GM21381 (cell line): ENCODE measurements at regions not wholly inside any gene's neighbourhood (a gene's known extent, or its start where the extent isn't known, plus 50 kb on each side); places are given as distances from the start of the nearest gene placed in this dataset.
"Not testable (repeated sequence)": the region's sequence is repeated elsewhere in the genome, so short reads cannot be mapped to it uniquely, and the experiment has no call there.

ENCODE experiments used
- ATAC-seq: cut with Tn5 transposase; IDR thresholded peaks from one replicate; pipeline ENCODE4 v1.9.1; 2021; ENCODE audit warnings: mild to moderate bottlenecking, moderate library complexity; ENCODE audit not compliant: unreplicated experiment

- ATAC-seq, result no peak
Measured at GRCh38 chr10:21039721-21040120, 142.6 kb upstream of the NEBL start.

GRCh38 chr10:21036757-21037156 lies 139.6 kb upstream of the NEBL start:
- no peak for ATAC-seq

DNA sequence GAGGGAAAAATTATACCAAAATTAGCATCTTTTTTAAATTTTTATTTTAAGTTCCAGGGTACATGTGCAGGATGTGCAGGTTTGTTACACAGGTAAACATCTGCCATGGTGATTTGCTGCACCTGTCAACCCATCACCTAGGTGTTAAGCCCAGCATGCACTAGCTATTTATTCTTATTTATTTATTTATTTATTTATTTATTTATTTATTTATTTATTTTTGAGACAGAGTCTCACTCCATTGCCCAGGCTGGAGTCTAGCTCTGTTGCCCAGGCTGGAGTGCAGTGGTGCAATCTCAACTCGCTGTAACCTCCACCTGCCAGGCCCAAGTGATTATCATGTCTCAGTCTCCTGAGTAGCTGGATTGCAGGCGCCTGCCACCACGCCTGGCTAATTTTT lies 137.7 kb upstream of the NEBL start:
- not testable (repeated sequence) for ATAC-seq

DNA sequence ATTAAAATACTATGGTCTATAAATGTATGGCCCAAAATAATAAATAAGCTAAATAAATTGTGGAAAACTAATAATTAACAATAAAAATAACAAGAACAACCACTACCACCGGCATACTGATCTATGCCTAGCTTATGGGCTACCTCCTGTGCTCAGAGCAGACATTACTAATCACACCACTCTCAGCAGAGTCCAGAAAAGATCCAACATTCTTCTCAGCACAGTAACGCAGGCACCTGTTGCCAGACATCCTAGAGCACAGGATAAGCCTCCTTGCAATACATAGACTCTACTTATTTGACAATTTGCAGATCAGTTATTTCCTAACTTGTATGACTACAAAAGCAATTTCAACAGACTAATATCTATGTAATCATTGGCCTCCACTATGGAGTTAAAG lies 137.1 kb upstream of the NEBL start:
- ATAC-seq, result no peak

GRCh38 chr10:21032587-21033319 lies 135.6 kb upstream of the NEBL start:
- ATAC-seq, result no peak

- no peak for ATAC-seq
Measured at GRCh38 chr10:21031232-21031795, 134.2 kb upstream of the NEBL start.

- no peak for ATAC-seq
Measured at GRCh38 chr10:21030091-21030490, 133.0 kb upstream of the NEBL start.

GRCh38 chr10:21022821-21023220 lies 125.7 kb upstream of the NEBL start:
- ATAC-seq, result no peak

DNA sequence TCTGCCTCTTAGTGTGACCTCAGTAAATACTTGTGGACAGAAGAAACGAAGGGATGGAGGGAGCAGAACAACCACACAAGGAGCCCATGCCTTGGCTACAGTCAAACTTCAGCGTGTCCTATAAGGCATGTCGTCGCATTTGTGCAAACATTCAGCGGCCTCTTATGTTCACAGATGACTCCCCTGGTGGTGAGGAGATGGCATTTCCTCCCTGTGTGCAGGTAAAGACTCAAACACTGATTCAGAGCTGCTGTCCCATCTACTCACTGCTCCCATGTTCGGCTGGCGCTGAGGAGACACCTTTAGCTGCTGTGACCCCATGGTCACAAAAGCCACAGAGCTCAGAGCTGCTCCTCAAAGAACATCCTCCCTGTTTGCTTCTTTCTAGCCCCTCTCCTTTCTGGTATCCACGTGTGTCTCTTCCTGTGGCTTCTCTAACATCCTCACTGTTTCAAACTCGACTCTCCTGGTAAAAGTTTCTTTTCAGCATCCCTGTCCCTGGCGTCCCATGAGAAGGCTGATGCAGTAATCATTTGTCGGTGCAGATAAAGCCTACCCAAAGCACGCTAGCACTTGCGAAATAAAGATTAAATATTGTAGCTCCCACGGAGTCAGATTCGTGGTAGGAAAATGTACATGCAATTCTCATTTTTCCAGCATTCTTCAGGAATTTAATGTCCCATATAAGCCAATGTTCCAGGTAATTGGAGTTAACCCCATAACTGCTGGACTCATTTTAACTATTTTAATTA lies 124.9 kb upstream of the NEBL start:
- no peak for ATAC-seq

DNA sequence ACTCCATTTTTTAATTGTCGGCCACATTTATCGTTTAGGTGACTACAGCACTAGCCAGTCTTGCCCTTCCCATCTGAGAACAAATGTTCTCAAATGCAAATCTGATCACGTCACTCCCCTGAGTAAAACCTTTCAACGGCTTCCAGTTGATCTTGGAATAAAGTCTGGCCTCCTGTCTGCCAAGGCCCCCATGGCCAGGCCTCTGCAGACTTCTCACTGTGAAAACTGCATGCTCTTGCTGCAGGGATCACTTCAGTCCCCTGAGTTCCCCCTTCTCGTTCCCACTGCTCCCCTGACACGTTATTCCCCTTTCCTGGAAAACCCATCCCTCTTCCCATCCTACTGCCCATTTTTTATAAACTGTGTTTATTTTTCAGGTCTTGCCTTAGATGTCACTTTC lies 124.1 kb upstream of the NEBL start:
- no peak for ATAC-seq

GRCh38 chr10:21020545-21020944 lies 123.4 kb upstream of the NEBL start:
- peak; percentile 70 for ATAC-seq

GRCh38 chr10:21019436-21019835 lies 122.3 kb upstream of the NEBL start:
- no peak for ATAC-seq

- ATAC-seq, result no peak
Measured at GRCh38 chr10:21015851-21016250, 118.7 kb upstream of the NEBL start.

DNA sequence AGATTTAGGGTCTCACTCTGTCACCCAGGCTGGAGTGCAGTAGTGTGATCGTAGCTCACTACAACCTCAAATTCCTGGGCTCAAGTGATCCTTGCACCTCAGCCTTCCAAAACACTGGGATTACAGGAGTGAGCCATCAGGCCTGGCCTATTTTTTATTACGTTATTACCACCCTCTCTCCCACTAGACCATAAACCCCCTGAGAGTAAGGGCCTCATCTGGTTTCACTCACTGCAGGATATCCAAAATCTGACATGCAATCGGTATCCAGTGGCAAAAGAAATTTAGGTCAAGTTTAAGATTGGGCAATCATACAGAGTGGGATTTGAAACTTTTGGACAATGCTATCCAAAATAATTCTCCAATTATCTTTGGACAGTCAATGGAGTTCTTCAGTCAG lies 117.0 kb upstream of the NEBL start:
- no peak for ATAC-seq

- ATAC-seq, result no peak
Measured at GRCh38 chr10:21011433-21012018, 114.4 kb upstream of the NEBL start.

GRCh38 chr10:21010615-21011014 lies 113.5 kb upstream of the NEBL start:
- ATAC-seq, result no peak

DNA sequence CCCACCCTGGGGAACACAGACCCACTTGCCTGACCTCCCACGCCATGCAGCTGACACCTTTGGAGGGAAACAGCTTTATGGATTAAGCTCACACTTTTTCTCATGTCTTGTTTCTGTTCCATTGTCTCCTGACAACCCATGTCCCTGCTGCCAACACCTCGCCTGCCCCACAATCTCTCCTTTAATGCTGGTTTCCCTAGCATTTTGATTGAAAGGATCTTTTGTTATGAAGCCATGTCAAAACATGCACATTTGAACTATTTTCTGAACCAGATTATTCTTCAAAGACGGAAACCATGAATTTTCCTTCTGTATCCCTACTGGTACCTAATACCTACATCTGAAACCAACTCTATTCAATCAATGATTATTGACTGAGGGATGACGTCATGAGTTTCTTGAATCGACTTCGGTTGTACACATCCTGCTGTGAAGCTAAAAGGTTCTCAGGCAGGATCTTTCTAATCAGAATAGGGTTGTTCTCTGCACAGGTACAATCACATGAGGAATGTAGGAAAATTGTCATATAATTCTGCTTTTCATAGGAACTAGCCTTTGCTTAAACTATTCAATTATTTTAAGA lies 106.2 kb upstream of the NEBL start:
- no peak for ATAC-seq

- no peak for ATAC-seq
Measured at GRCh38 chr10:21002091-21002878, 105.2 kb upstream of the NEBL start.

DNA sequence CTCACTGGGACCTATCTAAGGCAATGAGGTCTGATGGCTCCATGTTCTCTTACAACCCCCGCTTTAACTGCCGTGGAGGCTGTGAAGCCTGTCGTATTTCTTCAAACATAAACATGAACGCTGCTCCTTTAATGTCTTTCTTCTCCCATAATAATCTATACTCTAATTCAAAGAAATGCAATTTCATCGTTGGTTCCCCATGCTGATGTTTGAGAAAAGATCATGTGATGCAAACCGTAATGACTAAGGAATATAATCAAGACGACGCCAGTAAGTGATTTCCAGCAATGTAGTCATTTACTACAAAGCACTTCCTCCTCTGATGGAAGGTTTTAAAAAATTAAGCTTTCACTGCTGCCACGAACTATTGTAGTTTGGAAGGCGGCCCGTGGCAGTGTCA lies 102.6 kb upstream of the NEBL start:
- no peak for ATAC-seq

DNA sequence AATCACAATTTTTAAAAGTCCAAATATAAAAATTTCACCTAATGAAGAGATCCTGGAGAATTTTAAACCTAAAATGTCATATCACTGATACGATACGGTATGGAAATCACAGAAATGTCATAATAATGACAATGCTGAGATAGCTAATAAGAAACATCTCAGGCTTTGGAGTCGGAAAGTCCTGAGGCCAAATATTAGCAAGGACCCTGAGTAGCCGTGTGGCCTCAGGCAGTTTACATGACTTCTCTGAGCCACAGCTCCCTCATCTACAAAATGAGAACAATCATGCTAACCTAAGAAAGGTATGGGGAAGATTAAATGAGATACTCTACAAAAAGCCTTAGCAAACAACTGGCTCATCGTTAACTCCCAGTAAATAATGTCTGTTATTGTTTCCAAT lies 100.9 kb upstream of the NEBL start:
- no peak for ATAC-seq
